ENCODE measurements at regions not wholly inside any gene's neighbourhood (a gene's known extent, or its start where the extent isn't known, plus 50 kb on each side); places are given as distances from the start of the nearest gene placed in this dataset.
"Not testable (repeated sequence)": the region's sequence is repeated elsewhere in the genome, so short reads cannot be mapped to it uniquely, and the experiment has no call there.

DNA sequence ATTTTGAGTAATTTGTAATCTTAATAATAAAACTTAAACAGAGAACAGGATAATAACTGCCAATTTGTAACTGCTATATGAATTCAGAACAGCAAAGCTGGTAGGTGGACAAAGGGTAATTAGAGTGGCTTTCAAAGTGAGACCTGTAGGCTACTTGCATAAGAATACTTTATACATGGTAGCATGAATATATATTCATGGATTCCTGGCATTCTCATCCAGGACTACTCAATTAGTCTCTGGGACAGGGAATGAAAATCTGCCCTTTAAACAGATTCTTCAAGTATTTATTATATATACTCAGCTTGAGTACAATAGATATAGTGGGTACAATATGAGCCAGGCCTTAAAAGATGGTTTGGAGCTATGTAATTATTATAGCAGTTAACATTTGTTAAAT is 419.9 kb downstream of the PIK3C3 start:
- no peak for DNase-seq
- no peaks in the 10 kb centered on the region for H3K27me3 Mint-ChIP-seq
- H3K27ac Mint-ChIP-seq: no peak overlapping the region
- no peak for ATAC-seq
- no peaks in the 10 kb centered on the region for H3K4me1 Mint-ChIP-seq
- H3K9me3 ChIP-seq (ENCODE audit: control insufficient read depth, low read length, poor library complexity, severe bottlenecking): no peaks in the 10 kb centered on the region
- no peak overlapping the region for H3K4me3 Mint-ChIP-seq
- H3K36me3 Mint-ChIP-seq (ENCODE audit: low read depth): no peaks in the 10 kb centered on the region

DNA sequence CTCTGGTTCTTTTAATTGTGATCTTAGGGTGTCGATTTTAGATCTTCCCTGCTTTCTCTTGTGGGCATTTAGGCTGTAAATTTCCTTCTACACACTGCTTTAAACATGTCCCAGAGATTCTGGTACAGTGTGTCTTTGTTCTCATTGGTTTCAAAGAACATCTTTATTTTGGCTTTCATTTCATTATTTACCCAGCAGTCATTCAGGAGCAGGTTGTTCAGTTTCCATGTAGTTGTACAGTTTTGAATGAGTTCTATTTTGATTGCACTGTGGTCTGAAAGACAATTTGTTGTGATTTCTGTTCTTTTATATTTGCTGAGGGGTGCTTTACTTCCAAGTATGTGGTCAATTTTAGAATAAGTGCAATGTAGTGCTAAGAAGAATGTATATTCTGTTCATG is 423.8 kb downstream of the PIK3C3 start:
- not testable (repeated sequence) for H3K36me3 Mint-ChIP-seq (ENCODE audit: low read depth); H3K27ac Mint-ChIP-seq; H3K4me3 Mint-ChIP-seq

DNA sequence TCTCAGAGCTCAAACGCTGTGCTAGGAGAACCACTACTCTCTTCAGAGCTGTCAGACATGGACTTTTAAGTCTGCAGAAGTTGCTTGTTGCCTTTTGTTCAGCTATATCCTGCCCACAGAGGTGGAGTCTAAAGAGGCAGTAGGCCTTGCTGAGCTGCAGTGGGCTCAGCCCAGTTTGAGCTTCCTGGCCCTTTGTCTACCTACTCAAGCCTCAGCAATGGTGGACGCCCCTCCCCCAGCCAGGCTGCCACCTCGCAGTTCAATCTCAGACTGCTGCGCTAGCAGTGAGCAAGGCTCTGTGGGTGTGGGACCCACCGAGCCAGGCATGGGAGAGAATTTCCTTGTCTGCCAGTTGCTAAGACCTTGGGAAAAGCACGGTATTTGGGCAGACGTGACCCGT is 426.2 kb downstream of the PIK3C3 start:
- not testable (repeated sequence) for H3K4me3 Mint-ChIP-seq; H3K9me3 ChIP-seq (ENCODE audit: control insufficient read depth, low read length, poor library complexity, severe bottlenecking); H3K36me3 Mint-ChIP-seq (ENCODE audit: low read depth); H3K4me1 Mint-ChIP-seq; DNase-seq; ATAC-seq; H3K27ac Mint-ChIP-seq; H3K27me3 Mint-ChIP-seq

More for the DNA sequence above, 423.8 kb downstream of the PIK3C3 start:
- not testable (repeated sequence) for H3K4me1 Mint-ChIP-seq; H3K27me3 Mint-ChIP-seq; ATAC-seq; H3K9me3 ChIP-seq (ENCODE audit: control insufficient read depth, low read length, poor library complexity, severe bottlenecking); DNase-seq

DNA sequence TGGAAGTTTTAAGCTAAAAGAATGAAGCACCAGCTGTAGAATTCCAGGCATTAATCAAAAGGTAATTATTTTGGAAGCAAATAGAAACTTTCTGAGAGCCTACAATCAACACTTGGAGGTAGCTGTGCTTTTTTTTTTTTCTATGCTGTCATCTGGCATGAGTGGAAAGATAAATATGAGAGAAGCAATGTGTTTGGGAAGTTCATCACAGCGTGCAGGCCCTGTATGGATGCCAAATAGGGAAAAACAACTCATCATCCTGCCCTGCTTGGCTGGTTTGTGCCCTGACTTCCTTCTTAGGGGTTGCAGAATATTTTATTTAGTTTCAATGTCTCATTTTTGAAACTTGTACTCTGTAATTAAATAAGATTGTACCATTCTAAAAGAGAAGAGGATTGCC is 437.4 kb downstream of the PIK3C3 start:
- ATAC-seq: no peak
- Mint-ChIP-seq H3K36me3 (ENCODE audit: low read depth) (no peaks in the 10 kb centered on the region), H3K4me3 (no peak overlapping the region), H3K4me1 (no peaks in the 10 kb centered on the region), H3K27me3 (no peaks in the 10 kb centered on the region), H3K27ac (no peak overlapping the region)
- no peak for DNase-seq
- H3K9me3 ChIP-seq (ENCODE audit: control insufficient read depth, low read length, poor library complexity, severe bottlenecking): no peaks in the 10 kb centered on the region

DNA sequence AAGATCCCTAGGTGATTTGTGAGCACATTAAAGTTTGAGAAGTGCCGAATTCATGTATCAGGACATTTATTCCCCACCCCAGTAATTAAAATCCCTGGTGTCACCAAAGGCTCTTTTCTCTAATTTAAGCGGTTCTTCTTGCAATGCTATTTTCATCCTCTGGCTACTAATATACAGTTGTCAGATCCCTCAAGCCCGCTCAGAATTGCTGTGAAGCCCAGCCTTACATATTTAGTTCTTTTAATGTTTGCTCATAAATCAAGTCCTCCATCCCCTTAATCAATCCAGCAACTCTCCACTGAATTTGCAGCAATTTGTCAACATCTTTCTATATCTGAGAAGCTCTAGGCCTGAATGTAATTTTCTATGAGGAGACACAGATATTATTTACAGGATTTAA is 437.9 kb downstream of the PIK3C3 start:
- no peaks in the 10 kb centered on the region for H3K4me1 Mint-ChIP-seq
- no peaks in the 10 kb centered on the region for H3K9me3 ChIP-seq (ENCODE audit: control insufficient read depth, low read length, poor library complexity, severe bottlenecking)
- ATAC-seq (no peak), DNase-seq (no peak)
- no peak overlapping the region for H3K27ac Mint-ChIP-seq
- H3K27me3 Mint-ChIP-seq: no peaks in the 10 kb centered on the region
- no peak overlapping the region for H3K4me3 Mint-ChIP-seq
- no peaks in the 10 kb centered on the region for H3K36me3 Mint-ChIP-seq (ENCODE audit: low read depth)

DNA sequence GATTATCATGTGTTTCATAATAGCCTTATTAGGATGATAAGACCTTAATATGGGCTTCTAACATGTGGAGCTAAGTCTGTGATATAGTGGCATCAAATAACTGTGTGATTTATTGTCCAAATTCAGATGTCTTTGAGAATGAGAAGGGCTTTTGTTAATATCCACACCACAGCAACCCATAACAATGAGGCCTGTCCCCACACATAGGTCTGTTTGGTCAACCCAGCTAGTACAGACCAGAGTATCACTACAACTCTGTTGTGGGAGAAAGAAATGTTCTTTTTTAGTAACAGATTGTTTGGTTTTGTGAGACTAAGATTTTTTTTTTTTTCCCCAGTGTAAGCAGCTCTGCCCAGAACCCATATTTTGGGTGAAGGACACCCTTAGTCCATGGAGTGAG is 439.2 kb downstream of the PIK3C3 start:
- ATAC-seq: no peak
- no peaks in the 10 kb centered on the region for H3K4me1 Mint-ChIP-seq
- H3K9me3 ChIP-seq (ENCODE audit: control insufficient read depth, low read length, poor library complexity, severe bottlenecking): no peaks in the 10 kb centered on the region
- no peak overlapping the region for H3K4me3 Mint-ChIP-seq
- no peaks in the 10 kb centered on the region for H3K27me3 Mint-ChIP-seq
- no peaks in the 10 kb centered on the region for H3K36me3 Mint-ChIP-seq (ENCODE audit: low read depth)
- H3K27ac Mint-ChIP-seq: no peak overlapping the region
- DNase-seq: no peak

DNA sequence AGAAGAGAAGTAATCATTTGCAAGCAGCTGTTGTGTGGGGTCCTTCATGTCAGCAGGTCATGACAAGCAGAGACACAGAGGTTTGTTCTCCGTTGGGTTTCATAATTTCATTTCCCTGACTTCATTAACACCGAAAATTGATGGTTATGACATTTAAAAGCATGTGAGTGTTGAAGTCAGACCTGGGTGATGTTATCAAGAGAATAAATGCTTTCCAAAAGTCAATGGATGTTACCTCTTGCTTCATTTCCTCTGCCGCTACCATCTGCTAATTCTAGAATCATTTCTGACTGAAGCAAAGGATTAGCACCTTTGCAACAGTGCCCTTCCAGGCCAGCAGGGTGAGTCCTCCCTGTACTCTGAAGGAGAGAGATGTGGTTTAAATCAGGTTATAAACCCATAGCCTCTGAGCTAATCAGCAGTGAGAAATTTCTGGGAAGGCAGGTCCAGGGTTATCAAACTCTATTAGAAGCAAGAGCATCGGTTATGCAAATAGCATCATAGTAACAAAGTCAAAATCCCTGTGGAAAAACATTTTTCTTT is 446.2 kb downstream of the PIK3C3 start:
- Mint-ChIP-seq H3K36me3 (ENCODE audit: low read depth) (no peaks in the 10 kb centered on the region), H3K27me3 (no peaks in the 10 kb centered on the region), H3K4me3 (no peak overlapping the region), H3K4me1 (no peaks in the 10 kb centered on the region), H3K27ac (no peak overlapping the region)
- ATAC-seq (no peak), DNase-seq (no peak)
- no peaks in the 10 kb centered on the region for H3K9me3 ChIP-seq (ENCODE audit: control insufficient read depth, low read length, poor library complexity, severe bottlenecking)

DNA sequence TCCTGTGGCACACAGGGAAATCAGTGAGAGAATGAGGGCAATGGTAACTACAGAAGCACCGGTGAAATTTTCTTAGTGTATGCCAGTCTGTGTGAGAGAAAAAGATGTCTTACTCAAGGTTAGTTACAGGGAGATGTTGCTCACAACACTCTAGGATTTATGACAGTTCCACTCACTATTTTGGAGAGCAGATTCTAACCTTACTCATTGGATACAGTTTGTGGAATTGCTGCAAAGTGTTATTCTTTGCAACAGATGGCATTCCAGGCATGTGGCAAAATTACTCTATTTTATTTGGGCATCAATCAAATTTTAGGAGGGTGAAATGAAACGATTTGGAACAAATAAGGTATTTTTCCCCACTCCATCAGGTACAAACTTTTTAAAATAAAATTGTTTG is 449.1 kb downstream of the PIK3C3 start:
- H3K9me3 ChIP-seq (ENCODE audit: control insufficient read depth, low read length, poor library complexity, severe bottlenecking): no peaks in the 10 kb centered on the region
- ATAC-seq: no peak
- no peak overlapping the region for H3K4me3 Mint-ChIP-seq
- DNase-seq: no peak
- H3K36me3 Mint-ChIP-seq (ENCODE audit: low read depth): no peaks in the 10 kb centered on the region
- H3K27me3 Mint-ChIP-seq: no peaks in the 10 kb centered on the region
- H3K27ac Mint-ChIP-seq: no peak overlapping the region
- H3K4me1 Mint-ChIP-seq: no peaks in the 10 kb centered on the region

DNA sequence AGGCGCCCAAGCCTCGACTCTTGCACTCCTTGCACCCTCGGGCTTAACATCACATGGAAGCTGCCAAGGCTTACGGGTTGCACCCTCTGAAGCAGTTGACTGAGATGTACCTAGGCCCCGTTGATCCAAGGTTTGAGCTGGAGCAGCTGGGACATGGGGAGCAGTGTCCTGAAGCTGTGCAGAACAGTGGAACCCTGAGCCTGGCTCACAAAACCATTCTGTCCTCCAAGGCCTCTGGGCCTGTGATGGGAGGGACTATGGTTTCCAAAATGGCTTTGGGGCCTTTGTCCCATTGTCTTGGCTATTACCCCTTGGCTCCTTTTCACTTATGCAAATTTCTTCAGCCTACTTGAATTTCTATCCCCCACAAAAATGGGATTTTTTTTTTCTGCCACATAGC is 454.0 kb downstream of the PIK3C3 start:
- no peak for DNase-seq
- Mint-ChIP-seq H3K27ac (no peak overlapping the region), H3K4me1 (no peaks in the 10 kb centered on the region), H3K4me3 (no peak overlapping the region), H3K36me3 (ENCODE audit: low read depth) (no peaks in the 10 kb centered on the region), H3K27me3 (no peaks in the 10 kb centered on the region)
- ATAC-seq: no peak
- no peaks in the 10 kb centered on the region for H3K9me3 ChIP-seq (ENCODE audit: control insufficient read depth, low read length, poor library complexity, severe bottlenecking)

DNA sequence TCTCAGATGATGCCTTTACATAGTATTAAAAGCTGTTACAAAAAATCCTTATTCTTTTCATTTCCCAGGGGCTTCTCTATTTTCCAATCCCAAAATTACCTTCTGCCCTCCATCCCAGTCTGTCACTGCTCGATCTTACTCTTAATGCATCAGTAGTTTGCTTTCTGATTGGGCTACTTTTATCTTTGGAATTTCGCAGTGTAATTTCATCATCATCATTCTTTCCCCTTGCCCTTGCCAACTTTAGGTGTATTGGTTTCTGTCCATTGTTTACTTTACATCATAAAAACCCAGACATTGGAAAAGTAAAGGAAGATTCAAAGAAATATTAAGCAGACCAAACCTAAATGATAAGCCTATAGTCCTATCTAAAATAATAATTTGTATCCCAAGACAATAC is 457.2 kb downstream of the PIK3C3 start:
- Mint-ChIP-seq H3K27me3 (no peaks in the 10 kb centered on the region), H3K27ac (no peak overlapping the region), H3K36me3 (ENCODE audit: low read depth) (no peaks in the 10 kb centered on the region), H3K4me3 (no peak overlapping the region), H3K4me1 (no peaks in the 10 kb centered on the region)
- no peak for ATAC-seq
- DNase-seq: no peak
- H3K9me3 ChIP-seq (ENCODE audit: control insufficient read depth, low read length, poor library complexity, severe bottlenecking): no peaks in the 10 kb centered on the region

DNA sequence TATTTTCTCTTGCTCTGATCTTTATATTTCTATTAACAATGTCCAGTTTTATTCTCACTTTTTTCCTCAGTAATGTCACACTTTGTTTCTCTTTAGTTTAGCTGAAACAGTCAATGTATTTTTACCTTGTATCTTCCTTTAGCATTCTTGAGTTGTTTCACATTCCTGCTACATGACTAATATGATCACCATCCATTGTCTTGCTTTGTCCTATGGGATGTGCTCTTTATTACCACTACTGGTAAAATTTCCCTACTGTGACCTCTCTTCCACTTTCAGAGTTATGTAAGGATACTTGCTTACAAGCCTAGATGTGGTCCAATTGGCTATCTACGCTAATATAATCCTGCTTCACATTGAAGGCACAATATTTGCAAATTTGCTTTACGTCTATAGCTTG is 457.9 kb downstream of the PIK3C3 start:
- H3K9me3 ChIP-seq (ENCODE audit: control insufficient read depth, low read length, poor library complexity, severe bottlenecking): no peaks in the 10 kb centered on the region
- Mint-ChIP-seq H3K4me3 (no peak overlapping the region), H3K4me1 (no peaks in the 10 kb centered on the region), H3K36me3 (ENCODE audit: low read depth) (no peaks in the 10 kb centered on the region), H3K27me3 (no peaks in the 10 kb centered on the region), H3K27ac (no peak overlapping the region)
- ATAC-seq (no peak), DNase-seq (no peak)

DNA sequence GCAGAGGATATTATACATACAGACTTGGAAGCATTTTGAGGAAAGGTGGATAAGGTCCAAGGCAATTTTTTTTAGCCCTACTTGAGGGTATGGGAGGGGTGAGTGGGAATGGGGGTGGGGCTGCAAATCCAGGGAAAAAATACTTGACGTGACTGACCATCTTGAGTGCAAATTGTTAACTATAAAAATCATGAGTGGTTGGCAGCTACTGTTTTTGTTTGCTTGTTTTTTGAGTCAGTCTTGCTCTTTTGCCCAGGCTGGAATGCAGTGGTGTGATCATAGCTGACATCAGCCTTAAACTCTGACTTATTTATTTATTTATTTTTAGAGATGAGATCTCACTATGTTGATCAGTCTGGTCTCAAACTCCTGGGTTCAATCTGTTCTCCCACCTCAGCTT is 458.8 kb downstream of the PIK3C3 start:
- ATAC-seq: no peak
- no peaks in the 10 kb centered on the region for H3K4me1 Mint-ChIP-seq

DNA sequence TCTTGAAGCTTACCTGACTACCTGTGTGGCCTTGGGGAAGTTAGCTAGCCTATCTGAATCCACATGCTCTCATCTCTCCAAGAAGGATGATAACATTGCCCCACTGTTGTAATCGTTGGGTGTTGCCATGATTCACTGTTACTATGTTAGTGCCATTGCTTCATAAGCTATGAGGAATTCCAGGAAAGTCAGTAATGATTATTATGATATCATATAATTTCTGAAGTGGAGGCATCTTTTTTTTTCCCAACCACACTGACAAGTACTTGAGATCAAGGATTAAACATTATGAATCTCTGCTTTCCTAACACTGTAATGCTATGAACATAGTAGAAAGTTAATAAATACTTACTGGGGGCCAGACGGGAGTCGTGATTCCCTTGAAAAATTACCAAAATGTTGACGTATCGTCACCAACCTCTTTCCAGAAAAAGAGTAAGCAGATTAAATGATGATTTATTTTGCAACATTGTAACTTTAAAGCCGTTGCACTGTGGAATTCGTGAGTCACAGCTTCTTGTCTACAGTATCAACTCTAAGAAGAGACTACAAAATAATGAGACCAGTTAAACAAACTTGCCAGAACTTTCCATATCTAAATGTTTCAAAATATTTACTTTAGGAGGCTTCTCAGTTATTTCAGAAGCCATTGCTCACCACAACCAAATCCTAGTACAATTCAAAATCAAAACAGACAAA is 459.9 kb downstream of the PIK3C3 start:
- H3K36me3 Mint-ChIP-seq (ENCODE audit: low read depth): no peaks in the 10 kb centered on the region
- DNase-seq: no peak
- no peak overlapping the region for H3K27ac Mint-ChIP-seq
- no peaks in the 10 kb centered on the region for H3K4me1 Mint-ChIP-seq
- no peaks in the 10 kb centered on the region for H3K27me3 Mint-ChIP-seq
- H3K4me3 Mint-ChIP-seq: no peak overlapping the region
- ATAC-seq: no peak
- no peaks in the 10 kb centered on the region for H3K9me3 ChIP-seq (ENCODE audit: control insufficient read depth, low read length, poor library complexity, severe bottlenecking)

More for the DNA sequence above, 458.8 kb downstream of the PIK3C3 start:
- no peaks in the 10 kb centered on the region for H3K9me3 ChIP-seq (ENCODE audit: control insufficient read depth, low read length, poor library complexity, severe bottlenecking)
- no peaks in the 10 kb centered on the region for H3K27me3 Mint-ChIP-seq
- no peak overlapping the region for H3K27ac Mint-ChIP-seq
- no peak for DNase-seq
- no peak overlapping the region for H3K4me3 Mint-ChIP-seq
- no peaks in the 10 kb centered on the region for H3K36me3 Mint-ChIP-seq (ENCODE audit: low read depth)

DNA sequence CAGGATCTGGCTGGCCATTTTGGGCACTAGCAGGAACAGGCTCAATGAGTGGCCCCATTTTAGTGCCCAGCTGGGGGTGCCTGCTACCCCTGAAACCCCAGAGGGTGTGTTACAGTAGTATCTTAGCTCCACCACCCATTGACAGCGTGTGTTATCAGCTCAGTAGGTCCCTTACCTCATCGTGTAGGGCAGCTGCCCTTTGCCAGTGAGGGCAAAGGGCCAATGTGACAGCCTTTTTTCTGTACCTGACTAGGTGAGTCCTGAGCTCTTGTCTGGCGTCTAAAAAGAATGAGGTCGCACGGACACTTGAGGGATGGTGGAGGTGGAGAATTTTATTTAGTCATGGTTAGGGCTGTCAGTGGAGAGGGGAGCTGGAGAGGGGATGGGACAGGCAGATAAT is 462.2 kb downstream of the PIK3C3 start:
- ATAC-seq (no peak), DNase-seq (no peak)
- H3K9me3 ChIP-seq (ENCODE audit: control insufficient read depth, low read length, poor library complexity, severe bottlenecking): no peaks in the 10 kb centered on the region
- no peak overlapping the region for H3K4me3 Mint-ChIP-seq
- H3K36me3 Mint-ChIP-seq (ENCODE audit: low read depth): no peaks in the 10 kb centered on the region
- no peaks in the 10 kb centered on the region for H3K4me1 Mint-ChIP-seq
- H3K27ac Mint-ChIP-seq: no peak overlapping the region
- H3K27me3 Mint-ChIP-seq: no peaks in the 10 kb centered on the region

Data from T-helper 17 cell (primary cell).